ENCODE measurements at regions not wholly inside any gene's neighbourhood (a gene's known extent, or its start where the extent isn't known, plus 50 kb on each side); places are given as distances from the start of the nearest gene placed in this dataset.

DNA sequence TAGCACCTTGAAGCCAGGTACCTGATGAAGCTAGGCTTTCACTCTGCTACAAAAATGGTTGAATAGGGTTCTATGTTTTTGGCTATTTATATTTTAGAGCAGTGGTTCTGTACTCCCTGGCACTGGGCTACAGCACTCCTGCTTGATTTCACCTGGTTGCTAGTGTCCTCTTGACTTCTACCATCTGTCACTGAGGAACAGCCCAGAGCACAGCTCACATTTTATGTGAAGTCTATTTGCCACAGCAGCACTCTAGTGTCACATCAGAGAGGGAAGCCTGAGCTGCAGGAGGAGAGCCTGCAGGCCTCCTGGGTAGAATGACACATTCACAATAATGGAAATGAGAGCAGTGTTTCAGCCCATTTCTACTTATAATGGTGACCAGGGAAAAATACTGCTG is 184.2 kb downstream of the ZNF486 start:
- TF ChIP-seq, protein P1, sequence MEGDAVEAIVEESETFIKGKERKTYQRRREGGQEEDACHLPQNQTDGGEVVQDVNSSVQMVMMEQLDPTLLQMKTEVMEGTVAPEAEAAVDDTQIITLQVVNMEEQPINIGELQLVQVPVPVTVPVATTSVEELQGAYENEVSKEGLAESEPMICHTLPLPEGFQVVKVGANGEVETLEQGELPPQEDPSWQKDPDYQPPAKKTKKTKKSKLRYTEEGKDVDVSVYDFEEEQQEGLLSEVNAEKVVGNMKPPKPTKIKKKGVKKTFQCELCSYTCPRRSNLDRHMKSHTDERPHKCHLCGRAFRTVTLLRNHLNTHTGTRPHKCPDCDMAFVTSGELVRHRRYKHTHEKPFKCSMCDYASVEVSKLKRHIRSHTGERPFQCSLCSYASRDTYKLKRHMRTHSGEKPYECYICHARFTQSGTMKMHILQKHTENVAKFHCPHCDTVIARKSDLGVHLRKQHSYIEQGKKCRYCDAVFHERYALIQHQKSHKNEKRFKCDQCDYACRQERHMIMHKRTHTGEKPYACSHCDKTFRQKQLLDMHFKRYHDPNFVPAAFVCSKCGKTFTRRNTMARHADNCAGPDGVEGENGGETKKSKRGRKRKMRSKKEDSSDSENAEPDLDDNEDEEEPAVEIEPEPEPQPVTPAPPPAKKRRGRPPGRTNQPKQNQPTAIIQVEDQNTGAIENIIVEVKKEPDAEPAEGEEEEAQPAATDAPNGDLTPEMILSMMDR (IDR thresholded peaks at IDR 0.05) = no peak
- TF ChIP-seq POLR2AphosphoS5 (IDR thresholded peaks at IDR 0.05; ENCODE audit: insufficient read depth in 1 of 2, low read depth in 1 of 2) = no peak
